Brain pericyte (primary cell): ENCODE measurements at regions not wholly inside any gene's neighbourhood (a gene's known extent, or its start where the extent isn't known, plus 50 kb on each side); places are given as distances from the start of the nearest gene placed in this dataset.

ENCODE experiments used
- DNase-seq: peaks from one replicate; pipeline ENCODE4 v3.0.0-alpha.2; 2012; ENCODE audit warnings: low read depth, low spot score

GRCh38 chr2:204473224-204473623, 72.1 kb upstream of the PARD3B start:
- no peak for DNase-seq

DNA sequence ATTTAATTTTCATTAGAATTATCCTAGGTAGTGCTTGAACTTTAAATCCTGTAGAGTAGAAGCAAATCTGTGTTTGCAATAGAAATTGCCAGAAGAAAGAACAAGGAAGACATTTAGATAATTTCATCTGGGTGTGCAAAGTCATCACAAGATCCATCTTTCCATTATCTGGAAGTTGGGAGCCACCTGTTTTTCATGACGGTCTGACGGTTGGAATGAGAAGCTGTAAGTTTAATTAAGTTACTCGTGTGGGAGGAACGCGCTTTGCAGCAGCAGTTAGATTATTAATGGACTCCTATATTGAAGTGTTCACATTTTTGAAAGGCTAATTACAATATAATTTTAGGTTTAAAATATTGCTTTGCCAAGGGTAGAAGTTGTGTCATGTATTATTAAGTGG, 69.9 kb upstream of the PARD3B start:
- no peak for DNase-seq

- no peak for DNase-seq
Observed at GRCh38 chr2:204477358-204477950, 67.8 kb upstream of the PARD3B start.

- no peak for DNase-seq
Observed at GRCh38 chr2:204479557-204479956, 65.7 kb upstream of the PARD3B start.

DNA sequence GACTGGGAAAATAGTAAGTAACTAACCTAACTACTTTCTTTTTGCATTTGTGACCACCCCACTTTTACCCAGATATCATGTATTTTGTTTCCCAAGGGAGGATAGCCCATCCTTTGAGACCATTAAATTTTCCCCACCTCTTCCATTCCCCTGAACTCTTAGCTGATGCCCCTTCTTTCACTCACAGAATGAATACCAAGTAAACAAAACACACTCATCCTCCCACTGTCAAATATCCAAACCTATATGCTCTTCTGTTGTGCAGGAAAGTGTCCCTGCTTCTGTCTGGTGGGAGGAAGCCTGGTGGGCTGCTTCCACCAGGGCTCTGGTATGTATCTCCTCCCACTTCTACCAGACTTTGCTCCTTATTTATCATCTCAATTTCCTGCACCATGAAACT, 64.6 kb upstream of the PARD3B start:
- no peak for DNase-seq

- no peak for DNase-seq
Observed at GRCh38 chr2:204483608-204484081, 61.6 kb upstream of the PARD3B start.

GRCh38 chr2:204486321-204486720, 59.0 kb upstream of the PARD3B start:
- DNase-seq, result no peak

DNA sequence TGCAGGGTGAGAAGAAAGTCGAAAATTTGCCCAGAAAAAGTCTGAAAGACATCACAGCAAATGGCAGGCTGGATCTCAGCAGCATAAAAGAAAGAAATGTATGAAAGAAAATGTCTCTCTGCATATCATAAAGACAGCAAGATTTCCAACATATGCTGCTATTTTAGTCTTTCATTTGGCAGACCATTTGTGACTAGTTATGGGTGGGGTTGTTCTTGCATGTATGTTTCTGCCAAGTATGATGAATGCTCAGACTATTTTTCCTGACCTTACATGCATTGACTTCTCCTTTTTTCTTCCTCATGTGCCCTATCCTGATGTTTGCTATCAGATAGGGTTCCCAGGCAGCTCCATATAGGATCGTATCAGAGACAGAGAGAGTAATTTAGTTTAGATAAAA, 58.5 kb upstream of the PARD3B start:
- no peak for DNase-seq

- DNase-seq, result no peak
Observed at GRCh38 chr2:204487447-204488229, 57.6 kb upstream of the PARD3B start.

DNA sequence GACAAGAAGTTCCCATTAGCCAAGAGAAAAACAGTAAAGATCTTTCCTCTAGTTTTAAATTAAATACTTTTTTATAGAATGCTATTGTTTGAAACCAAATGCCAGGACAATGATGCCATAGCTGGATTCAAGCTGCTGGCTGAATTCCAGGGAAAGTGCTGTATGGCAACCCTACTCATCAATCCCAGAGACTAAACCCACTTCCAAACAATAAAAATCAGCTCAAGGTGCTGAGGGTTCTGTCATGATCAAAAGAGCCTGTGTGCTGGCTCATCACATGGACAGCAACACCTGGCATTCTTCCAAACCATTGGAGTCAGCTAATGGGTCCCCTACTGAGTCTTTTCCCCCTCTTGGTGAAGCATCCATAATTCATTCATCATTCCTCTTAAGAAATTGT, 53.7 kb upstream of the PARD3B start:
- no peak for DNase-seq

DNA sequence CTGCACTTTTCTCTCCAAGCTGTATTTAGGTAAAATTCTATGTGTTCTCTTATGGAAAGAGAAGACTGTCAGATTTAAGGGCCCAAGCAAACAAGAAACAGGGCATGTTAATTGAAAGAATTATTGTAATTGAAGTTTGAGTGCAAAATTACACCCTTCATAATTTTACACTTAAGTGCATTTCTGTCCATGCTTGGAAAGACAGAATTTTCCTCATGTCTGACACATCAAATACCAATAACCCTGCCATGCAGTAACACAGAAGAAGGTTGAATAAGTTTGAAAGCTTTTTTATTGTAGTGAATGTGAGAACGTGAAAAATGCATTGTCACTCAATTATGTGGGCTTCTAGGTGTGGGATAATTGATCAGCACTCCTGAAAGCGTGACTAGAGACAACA, 52.9 kb upstream of the PARD3B start:
- no peak for DNase-seq

GRCh38 chr2:204494681-204495080, 50.6 kb upstream of the PARD3B start:
- no peak for DNase-seq

DNA sequence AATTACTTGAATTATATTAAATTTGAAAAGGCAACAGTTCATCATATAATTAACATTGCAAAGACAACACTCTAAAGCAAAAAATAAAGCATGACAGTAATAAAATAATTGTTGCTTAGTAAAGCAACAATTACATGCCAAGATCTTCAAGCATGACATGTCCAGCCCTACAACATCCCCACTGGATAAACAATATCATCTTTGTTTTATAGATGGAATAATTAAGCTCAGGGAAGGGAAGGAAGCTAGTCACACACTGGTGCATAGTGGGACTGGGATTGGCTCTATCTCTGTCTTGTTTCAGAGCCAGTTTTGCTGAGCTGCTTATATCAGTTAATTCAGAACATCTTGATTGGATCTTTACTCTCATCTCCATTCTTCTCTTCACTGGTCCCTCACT, 49.9 kb upstream of the PARD3B start:
- DNase-seq, result no peak
